Astrocyte of the spinal cord (primary cell): ENCODE measurements at regions not wholly inside any gene's neighbourhood (a gene's known extent, or its start where the extent isn't known, plus 50 kb on each side); places are given as distances from the start of the nearest gene placed in this dataset.

Experiments used
- DNase-seq: peaks from one replicate; pipeline ENCODE4 v3.0.0; 2011; ENCODE audit warnings: low read depth, low spot score
- H3K4me3 ChIP-seq: 2 replicates; pipeline ENCODE4 v1.5.1; 2011; ENCODE audit warnings: low read depth, mild to moderate bottlenecking, low read length, moderate library complexity
- in situ Hi-C: cut with HindIII; loops from 2 replicates; pipeline ENCODE4 v1.10.0; 2017; ENCODE audit warnings: low sequenced_read_pairs
- TF ChIP-seq, protein P1 (sequence below): IDR thresholded peaks from 2 replicates; pipeline ENCODE4 v1.5.1; 2012; ENCODE audit warnings: low read depth, mild to moderate bottlenecking, low read length, inconsistent platforms

DNA sequence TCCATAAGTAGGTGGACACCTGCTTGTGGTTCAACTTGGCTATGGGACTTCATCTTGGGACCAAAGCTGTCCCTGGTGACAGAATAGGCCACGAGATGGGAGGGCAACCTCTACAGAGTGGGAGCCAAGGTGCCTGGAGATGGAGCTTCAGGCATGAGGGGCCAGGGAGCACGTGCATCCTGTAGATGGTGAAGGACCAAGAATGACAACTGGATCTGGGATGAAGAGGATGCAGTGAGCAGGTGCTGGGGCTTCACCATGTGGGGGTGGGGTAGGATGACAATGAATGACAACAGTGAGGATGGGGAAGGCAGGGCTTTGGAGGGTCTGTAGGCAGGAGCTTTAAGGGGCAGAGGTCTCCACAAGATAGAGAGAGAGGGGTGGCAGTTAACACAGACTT lies 372.0 kb upstream of the B3GAT1 start:
- no peak for DNase-seq
- TF ChIP-seq, protein P1, sequence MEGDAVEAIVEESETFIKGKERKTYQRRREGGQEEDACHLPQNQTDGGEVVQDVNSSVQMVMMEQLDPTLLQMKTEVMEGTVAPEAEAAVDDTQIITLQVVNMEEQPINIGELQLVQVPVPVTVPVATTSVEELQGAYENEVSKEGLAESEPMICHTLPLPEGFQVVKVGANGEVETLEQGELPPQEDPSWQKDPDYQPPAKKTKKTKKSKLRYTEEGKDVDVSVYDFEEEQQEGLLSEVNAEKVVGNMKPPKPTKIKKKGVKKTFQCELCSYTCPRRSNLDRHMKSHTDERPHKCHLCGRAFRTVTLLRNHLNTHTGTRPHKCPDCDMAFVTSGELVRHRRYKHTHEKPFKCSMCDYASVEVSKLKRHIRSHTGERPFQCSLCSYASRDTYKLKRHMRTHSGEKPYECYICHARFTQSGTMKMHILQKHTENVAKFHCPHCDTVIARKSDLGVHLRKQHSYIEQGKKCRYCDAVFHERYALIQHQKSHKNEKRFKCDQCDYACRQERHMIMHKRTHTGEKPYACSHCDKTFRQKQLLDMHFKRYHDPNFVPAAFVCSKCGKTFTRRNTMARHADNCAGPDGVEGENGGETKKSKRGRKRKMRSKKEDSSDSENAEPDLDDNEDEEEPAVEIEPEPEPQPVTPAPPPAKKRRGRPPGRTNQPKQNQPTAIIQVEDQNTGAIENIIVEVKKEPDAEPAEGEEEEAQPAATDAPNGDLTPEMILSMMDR, result no peak
- no peak overlapping the region for H3K4me3 ChIP-seq
- in situ Hi-C loops, result no loop called here

DNA sequence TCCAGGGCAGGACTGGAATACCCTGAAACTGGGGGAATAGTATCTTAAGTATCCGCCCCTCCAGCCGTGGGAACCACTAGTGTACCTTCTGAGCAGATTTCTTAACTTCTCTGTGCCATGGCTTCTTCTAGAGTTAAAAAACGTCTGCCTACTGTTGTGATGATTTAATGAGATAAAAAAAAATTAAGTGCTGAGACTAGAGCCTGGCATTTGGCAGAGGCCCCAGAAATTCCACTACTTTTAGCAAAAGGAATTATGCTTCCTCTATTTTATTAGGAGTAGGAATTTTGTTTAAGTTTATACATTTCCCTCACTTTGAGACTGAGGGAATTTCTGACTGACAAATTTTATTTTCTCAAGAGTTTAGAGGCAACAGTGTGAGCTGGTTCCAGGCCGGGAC lies 371.2 kb upstream of the B3GAT1 start:
- no peak for DNase-seq
- H3K4me3 ChIP-seq, result no peak overlapping the region
- TF ChIP-seq, protein P1, result no peak
- in situ Hi-C loops, result no loop called here

DNA sequence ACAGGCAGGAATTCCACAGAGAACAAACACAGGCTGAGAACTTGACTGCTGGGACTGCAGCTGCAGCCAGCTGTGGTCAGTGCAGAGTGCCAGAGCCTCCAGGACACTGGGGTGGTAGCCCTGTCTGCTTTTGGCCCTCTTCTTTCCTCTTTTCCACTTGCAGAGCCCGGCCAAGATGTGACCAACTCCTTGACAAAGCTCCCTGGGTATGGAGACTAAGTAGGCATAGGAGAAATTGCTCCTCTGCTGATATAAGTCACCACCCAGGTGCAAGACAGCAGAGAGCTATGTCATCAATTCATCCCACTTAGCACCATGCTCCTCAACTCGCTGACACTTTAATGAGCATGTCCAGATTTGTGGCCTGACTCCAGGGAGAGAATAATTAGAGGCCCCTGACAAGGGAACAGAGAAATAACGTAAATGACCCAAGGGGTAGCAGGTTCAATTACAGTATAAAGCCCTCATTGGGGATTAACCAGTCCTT lies 369.4 kb upstream of the B3GAT1 start:
- H3K4me3 ChIP-seq, result no peak overlapping the region
- in situ Hi-C loops, result no loop called here
- TF ChIP-seq, protein P1, result no peak
- no peak for DNase-seq

DNA sequence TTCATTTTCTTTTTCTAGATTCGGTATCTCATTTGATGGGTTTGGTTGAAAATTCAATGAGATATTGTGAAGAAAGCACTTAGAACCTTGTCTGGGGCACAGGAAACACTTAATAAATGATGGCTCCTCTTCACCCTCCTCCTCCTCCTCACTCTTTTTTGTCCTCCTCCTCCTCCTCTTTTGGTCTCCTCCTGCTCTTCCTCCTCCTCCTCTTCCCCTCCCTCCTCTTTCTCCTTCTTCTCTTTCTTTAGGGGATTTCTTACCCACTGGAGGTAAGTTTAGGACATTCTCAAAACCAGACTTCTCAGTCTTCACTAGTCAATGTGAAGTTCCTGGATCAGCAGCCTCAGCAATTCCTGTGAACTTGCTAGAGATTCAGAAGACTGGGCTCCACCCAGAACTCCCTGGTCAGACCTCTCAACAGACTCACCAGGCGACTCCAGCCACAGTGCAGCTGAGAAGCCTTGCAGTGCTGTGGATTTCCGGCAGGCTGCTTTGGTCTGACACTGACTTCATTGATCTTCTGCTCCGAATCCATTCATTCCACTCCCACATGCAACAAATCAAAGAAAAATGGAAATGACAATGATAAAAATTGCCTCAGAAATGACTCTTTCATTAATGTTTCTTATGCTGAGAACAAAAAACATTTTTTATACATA lies 368.6 kb upstream of the B3GAT1 start:
- H3K4me3 ChIP-seq, result no peak overlapping the region
- in situ Hi-C loops, result no loop called here
- DNase-seq, result no peak
- TF ChIP-seq, protein P1, result no peak

DNA sequence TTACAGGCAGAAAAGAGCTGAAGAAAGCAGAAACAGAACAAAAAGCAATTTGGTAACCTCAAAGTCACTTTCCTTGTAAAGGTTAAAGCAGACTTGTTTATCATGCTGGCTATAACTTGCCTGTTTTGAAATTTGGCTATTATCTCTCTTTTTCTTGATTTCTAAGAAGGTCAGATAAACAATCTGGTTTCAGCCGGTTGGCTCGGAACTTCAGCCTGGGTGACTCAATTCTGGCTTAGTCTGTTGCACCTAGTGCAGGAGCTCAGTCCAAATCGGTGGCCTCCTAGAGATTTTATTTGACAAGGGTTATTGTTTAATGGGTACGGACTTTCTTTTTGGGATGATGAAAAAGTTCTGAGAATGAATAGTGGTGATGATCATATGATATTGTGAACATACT lies 367.1 kb upstream of the B3GAT1 start:
- DNase-seq, result no peak
- in situ Hi-C loops, result no loop called here
- TF ChIP-seq, protein P1, result no peak
- H3K4me3 ChIP-seq, result no peak overlapping the region

DNA sequence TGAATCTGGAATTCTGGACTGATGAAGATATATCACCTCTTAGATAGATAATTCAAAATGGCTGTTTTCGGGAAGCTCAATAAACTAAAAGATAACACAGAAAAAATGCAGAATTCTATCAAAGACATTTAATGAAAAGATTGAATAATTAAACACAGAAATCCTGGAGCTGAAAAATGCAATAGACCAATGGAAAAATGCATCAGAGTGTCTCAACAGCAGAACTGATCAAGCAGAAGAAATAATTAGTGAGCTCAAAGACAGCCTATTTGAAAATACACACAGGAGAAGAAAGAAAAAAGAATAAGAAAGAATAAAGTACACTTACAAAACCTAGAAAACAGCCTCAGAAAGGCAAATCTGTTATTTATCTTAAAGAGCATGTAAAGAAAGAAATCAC lies 356.4 kb upstream of the B3GAT1 start:
- DNase-seq, result no peak
- TF ChIP-seq, protein P1, result no peak
- in situ Hi-C loops, result no loop called here
- H3K4me3 ChIP-seq, result no peak overlapping the region
